ENCODE measurements at regions not wholly inside any gene's neighbourhood (a gene's known extent, or its start where the extent isn't known, plus 50 kb on each side); places are given as distances from the start of the nearest gene placed in this dataset.

- TF ChIP-seq NCOA1 (CRISPR knock-in tag; IDR thresholded peaks at IDR 0.05) = no peak
- TF ChIP-seq, protein P1, sequence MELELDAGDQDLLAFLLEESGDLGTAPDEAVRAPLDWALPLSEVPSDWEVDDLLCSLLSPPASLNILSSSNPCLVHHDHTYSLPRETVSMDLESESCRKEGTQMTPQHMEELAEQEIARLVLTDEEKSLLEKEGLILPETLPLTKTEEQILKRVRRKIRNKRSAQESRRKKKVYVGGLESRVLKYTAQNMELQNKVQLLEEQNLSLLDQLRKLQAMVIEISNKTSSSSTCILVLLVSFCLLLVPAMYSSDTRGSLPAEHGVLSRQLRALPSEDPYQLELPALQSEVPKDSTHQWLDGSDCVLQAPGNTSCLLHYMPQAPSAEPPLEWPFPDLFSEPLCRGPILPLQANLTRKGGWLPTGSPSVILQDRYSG (CRISPR knock-in tag; IDR thresholded peaks at IDR 0.05) = no peak
- no peak for TF ChIP-seq CREM (IDR thresholded peaks at IDR 0.05)
- TF ChIP-seq CREM (CRISPR knock-in tag; IDR thresholded peaks at IDR 0.05) = no peak
- no peak for TF ChIP-seq TP53 (CRISPR knock-in tag; conservative IDR thresholded peaks at IDR 0.05)
- no peak for TF ChIP-seq ZSCAN25 (CRISPR knock-in tag; IDR thresholded peaks at IDR 0.05)
- TF ChIP-seq, protein P2, sequence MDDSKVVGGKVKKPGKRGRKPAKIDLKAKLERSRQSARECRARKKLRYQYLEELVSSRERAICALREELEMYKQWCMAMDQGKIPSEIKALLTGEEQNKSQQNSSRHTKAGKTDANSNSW (CRISPR knock-in tag; IDR thresholded peaks at IDR 0.05; ENCODE audit: borderline replicate concordance) = no peak
- TF ChIP-seq NCOR1 (IDR thresholded peaks at IDR 0.05; ENCODE audit: borderline replicate concordance, low read length) = no peak
- no peak for TF ChIP-seq AGO1 (IDR thresholded peaks at IDR 0.05; ENCODE audit: low read depth, low read length, poor library complexity, severe bottlenecking)
- no peak for TF ChIP-seq ZNF24 (IDR thresholded peaks at IDR 0.05)
- no peak for TF ChIP-seq ZBTB21 (CRISPR knock-in tag; IDR thresholded peaks at IDR 0.05)
- no peak for TF ChIP-seq ZNF619 (CRISPR knock-in tag; IDR thresholded peaks at IDR 0.05)
- TF ChIP-seq, protein P3, sequence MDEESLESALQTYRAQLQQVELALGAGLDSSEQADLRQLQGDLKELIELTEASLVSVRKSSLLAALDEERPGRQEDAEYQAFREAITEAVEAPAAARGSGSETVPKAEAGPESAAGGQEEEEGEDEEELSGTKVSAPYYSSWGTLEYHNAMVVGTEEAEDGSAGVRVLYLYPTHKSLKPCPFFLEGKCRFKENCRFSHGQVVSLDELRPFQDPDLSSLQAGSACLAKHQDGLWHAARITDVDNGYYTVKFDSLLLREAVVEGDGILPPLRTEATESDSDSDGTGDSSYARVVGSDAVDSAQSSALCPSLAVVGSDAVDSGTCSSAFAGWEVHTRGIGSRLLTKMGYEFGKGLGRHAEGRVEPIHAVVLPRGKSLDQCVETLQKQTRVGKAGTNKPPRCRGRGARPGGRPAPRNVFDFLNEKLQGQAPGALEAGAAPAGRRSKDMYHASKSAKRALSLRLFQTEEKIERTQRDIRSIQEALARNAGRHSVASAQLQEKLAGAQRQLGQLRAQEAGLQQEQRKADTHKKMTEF (CRISPR knock-in tag; IDR thresholded peaks at IDR 0.05) = no peak
- no peak for TF ChIP-seq ZNF263 (CRISPR knock-in tag; IDR thresholded peaks at IDR 0.05)
Observed at GRCh38 chr22:48541401-48542098, 1286.1 kb downstream of the BRD1 start (continued).

Data from HepG2 (cell line).